Activated naive CD4-positive, alpha-beta T cell treated with anti-CD3 and anti-CD28 coated beads for 36 hours (primary cell): ENCODE measurements at regions not wholly inside any gene's neighbourhood (a gene's known extent, or its start where the extent isn't known, plus 50 kb on each side); places are given as distances from the start of the nearest gene placed in this dataset.

Source experiments
- CTCF ChIA-PET: fragments of 350-600 bp; sonication (Branson Sonifier 250); formaldehyde crosslinking; loops from one replicate; lab custom pipeline; 2021; ENCODE audit warnings: antibody characterized with exemption; lab: Charles Lee
- DNase-seq: peaks from one replicate; pipeline ENCODE4 v3.0.0-alpha.2; 2020
- H3K27ac Mint-ChIP-seq: one replicate; pipeline ENCODE4 v1.8.0; 2021; ENCODE audit warnings: mild to moderate bottlenecking, mixed read lengths
- H3K27me3 Mint-ChIP-seq: one replicate; pipeline ENCODE4 v1.8.0; 2021; ENCODE audit warnings: low read depth, mixed read lengths
- H3K36me3 Mint-ChIP-seq: one replicate; pipeline ENCODE4 v1.8.0; 2021; ENCODE audit warnings: low read depth, mixed read lengths
- H3K4me1 Mint-ChIP-seq: one replicate; pipeline ENCODE4 v1.8.0; 2021; ENCODE audit warnings: low read depth, mixed read lengths
- H3K4me3 Mint-ChIP-seq: one replicate; pipeline ENCODE4 v1.8.0; 2021; ENCODE audit warnings: mild to moderate bottlenecking, moderate library complexity, mixed read lengths
- H3K9me3 Mint-ChIP-seq: one replicate; pipeline ENCODE4 v1.8.0; 2021; ENCODE audit warnings: mixed read lengths
- intact Hi-C: fragments of 100-400 bp; cut with micrococcal nuclease; formaldehyde crosslinking; loops from one replicate; pipeline ENCODE4 v1.15.1; 2023

GRCh38 chr11:104422324-104422944, 258.5 kb upstream of the PDGFD start:
- Mint-ChIP-seq H3K36me3 (no peaks in the 10 kb centered on the region), H3K9me3 (no peaks in the 10 kb centered on the region), H3K27ac (no peak overlapping the region), H3K27me3 (peaks cover 2% of the 10 kb centered on the region), H3K4me3 (no peak overlapping the region), H3K4me1 (no peaks in the 10 kb centered on the region)
- intact Hi-C loops: no loop called here
- CTCF ChIA-PET: no interaction called here
- no peak for DNase-seq

DNA sequence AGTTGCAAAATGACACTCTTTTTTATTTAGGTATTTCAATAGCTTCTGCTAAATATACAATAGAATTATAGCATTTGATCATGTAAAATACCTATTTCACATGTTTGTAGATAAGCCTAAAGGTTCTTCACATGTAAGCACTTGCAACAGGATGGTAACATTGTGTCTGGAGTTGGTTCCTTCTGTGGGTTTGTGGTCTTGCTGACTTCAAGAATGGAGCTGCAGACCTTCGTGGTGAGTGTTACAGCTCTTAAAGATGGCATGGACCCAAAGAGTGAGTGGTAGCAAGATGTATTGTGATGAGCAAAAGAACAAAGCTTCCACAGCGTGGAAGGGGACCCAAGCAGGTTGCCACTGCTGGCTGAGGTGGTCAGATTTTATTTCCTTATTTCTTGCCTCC, 246.4 kb upstream of the PDGFD start:
- no peak for DNase-seq

GRCh38 chr11:104408630-104409029, 244.7 kb upstream of the PDGFD start:
- Mint-ChIP-seq H3K4me1 (no peaks in the 10 kb centered on the region), H3K36me3 (no peaks in the 10 kb centered on the region), H3K27ac (no peak overlapping the region), H3K9me3 (no peaks in the 10 kb centered on the region), H3K4me3 (no peak overlapping the region), H3K27me3 (peaks cover 2% of the 10 kb centered on the region)
- no peak for DNase-seq
- CTCF ChIA-PET: no interaction called here
- intact Hi-C loops: no loop called here

More for the DNA sequence above, 246.4 kb upstream of the PDGFD start:
- H3K27me3 Mint-ChIP-seq: no peaks in the 10 kb centered on the region
- no peak overlapping the region for H3K4me3 Mint-ChIP-seq
- H3K9me3 Mint-ChIP-seq: no peaks in the 10 kb centered on the region
- no peaks in the 10 kb centered on the region for H3K36me3 Mint-ChIP-seq
- intact Hi-C loops: no loop called here
- H3K4me1 Mint-ChIP-seq: no peaks in the 10 kb centered on the region
- CTCF ChIA-PET: no interaction called here
- H3K27ac Mint-ChIP-seq: no peak overlapping the region

- DNase-seq: no peak
- H3K27ac Mint-ChIP-seq: no peak overlapping the region
- no peaks in the 10 kb centered on the region for H3K36me3 Mint-ChIP-seq
- CTCF ChIA-PET: no interaction called here
- no peaks in the 10 kb centered on the region for H3K9me3 Mint-ChIP-seq
- no peaks in the 10 kb centered on the region for H3K4me1 Mint-ChIP-seq
- H3K4me3 Mint-ChIP-seq: no peak overlapping the region
- peaks cover 2% of the 10 kb centered on the region for H3K27me3 Mint-ChIP-seq
- intact Hi-C loops: no loop called here
These were observed 241.3 kb upstream of the PDGFD start for GRCh38 chr11:104405277-104405676.

DNA sequence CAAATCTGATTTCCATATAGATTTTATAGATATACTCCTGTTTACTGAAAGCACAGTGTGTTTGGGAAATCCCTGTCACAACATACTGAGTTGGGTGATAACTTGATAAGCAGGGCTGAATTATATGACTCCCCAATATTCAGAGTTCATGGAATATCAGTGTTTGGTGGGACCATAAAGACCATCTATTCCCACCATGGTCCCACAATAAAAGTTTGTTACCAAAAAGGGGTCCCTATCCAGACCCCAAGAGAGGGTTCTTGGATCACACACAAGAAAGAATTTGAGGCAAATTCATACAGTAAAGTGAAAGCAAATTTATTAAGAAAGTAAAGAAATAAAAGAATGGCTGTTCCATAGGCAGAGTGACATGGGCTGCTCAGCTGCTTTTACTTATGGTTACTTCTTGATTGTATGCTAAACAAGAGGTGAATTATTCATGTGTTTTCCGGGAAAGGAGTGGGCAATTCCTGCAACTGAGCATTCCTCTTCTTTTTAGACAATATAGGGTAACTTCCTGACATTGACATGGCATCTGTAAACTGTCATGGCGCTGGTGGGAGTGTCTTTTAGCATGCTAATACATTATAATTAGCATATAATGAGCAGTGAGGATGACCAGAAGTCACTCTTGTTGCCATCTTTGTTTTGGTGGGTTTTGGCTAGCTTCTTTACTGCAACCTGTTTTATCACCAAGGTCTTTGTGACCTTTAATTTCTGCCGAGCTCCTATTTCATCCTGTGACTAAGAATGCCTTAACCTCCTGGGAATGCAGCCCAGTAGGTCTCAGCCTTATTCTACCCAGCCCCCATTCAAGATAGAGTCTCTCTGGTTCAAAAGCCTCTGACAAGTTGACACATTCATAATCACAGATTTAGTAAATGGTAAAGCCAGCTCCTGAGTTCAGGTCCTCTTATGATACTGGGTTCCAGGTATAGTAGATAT, 240.6 kb upstream of the PDGFD start:
- peaks cover 2% of the 10 kb centered on the region for H3K27me3 Mint-ChIP-seq
- CTCF ChIA-PET: interaction anchor here (1.3 kb wide), 1 partner anchor 10 kb away, joined by 3 read pairs; no protein-coding TSS in a partner anchor
- H3K9me3 Mint-ChIP-seq: no peaks in the 10 kb centered on the region
- H3K36me3 Mint-ChIP-seq: no peaks in the 10 kb centered on the region
- no peaks in the 10 kb centered on the region for H3K4me1 Mint-ChIP-seq
- H3K27ac Mint-ChIP-seq: no peak overlapping the region
- DNase-seq: no peak
- H3K4me3 Mint-ChIP-seq: no peak overlapping the region
- intact Hi-C loops: no loop called here

DNA sequence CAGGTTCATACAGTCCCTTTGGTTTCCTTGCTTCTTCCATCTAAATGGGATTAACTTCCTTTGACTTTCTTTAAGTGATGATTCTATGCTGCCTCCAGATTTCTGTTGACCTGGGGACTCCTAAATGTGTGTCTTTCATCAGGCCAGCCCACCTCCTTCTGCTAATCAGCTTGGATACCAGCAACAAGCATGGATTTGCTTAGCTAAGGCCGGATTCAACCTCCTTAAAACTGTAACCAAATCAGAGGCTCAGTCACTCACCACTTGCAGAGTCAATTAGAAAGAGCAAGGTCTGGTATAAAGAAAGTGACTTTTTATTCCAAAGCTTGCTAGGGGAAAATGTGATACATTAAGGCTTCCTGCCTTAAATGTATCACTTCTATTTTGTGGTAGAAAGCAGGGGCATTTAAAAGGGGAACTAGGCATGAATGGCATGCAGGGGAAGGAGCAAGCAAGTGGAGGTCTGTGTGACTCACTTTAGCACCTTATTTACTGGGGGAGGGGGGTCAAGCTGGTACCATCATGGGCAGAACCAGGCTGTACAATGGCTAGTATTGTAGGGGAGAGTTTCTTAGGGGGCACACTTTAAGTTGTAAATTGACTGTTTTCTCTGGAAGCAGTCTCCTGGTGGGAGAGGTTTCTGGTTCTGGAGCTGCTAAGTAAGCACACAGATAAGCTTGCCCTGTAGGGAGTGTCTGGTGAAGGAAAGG, 239.0 kb upstream of the PDGFD start:
- DNase-seq: no peak
- H3K36me3 Mint-ChIP-seq: no peaks in the 10 kb centered on the region
- CTCF ChIA-PET: interaction anchor here (0.5 to 1.3 kb wide), 3 partner anchors 8 to 664 kb away, joined by 3 read pairs; no protein-coding TSS in a partner anchor
- peaks cover 2% of the 10 kb centered on the region for H3K27me3 Mint-ChIP-seq
- no peaks in the 10 kb centered on the region for H3K4me1 Mint-ChIP-seq
- H3K9me3 Mint-ChIP-seq: no peaks in the 10 kb centered on the region
- intact Hi-C loops: no loop called here
- no peak overlapping the region for H3K4me3 Mint-ChIP-seq
- no peak overlapping the region for H3K27ac Mint-ChIP-seq

DNA sequence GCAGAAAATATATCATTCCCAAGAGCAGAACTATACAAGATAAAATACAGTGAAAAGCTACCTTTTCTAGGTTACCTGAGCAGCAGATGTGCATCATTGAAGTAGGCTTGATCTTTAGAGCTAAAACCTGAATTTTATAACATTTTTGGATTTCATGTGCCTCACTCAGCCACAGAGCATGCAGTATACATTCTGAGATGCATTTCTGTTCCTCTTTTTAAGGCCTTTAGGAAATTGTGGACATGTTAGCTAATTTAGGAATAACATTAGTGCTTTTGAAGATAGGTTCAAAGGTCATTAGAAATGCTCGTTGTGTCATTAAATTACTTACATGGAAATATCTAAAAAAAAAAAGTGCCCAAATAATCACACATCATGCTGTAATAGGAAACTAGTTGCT, 230.6 kb upstream of the PDGFD start:
- Mint-ChIP-seq H3K4me1 (no peaks in the 10 kb centered on the region), H3K36me3 (no peaks in the 10 kb centered on the region), H3K27ac (no peak overlapping the region), H3K9me3 (no peaks in the 10 kb centered on the region), H3K4me3 (no peak overlapping the region), H3K27me3 (no peaks in the 10 kb centered on the region)
- no peak for DNase-seq
- CTCF ChIA-PET: interaction anchor here (0.6 to 1.3 kb wide), 3 partner anchors 9 to 911 kb away, joined by 3 to 7 read pairs (median 6); no protein-coding TSS in a partner anchor
- intact Hi-C loops: no loop called here

DNA sequence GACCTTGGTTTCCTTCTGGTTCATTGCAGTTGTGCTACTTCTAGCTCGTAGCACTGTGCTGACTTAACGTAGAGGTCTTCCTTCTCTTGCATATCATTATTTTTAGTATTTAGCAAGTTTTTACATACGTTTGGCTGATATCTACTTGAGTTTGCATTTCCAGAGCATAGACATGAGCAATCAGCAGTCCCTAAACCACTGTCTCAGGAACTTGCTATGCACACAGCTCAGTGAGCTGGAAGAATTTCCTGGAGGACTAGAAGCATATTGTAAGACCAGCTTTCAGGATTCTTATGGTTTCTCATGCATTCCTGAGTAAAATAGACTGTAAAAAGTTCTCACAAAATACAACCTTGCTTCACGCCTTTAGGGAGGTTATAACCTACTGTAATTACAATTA, 226.7 kb upstream of the PDGFD start:
- Mint-ChIP-seq H3K36me3 (no peaks in the 10 kb centered on the region), H3K4me3 (no peak overlapping the region), H3K4me1 (no peaks in the 10 kb centered on the region), H3K9me3 (no peaks in the 10 kb centered on the region), H3K27ac (no peak overlapping the region), H3K27me3 (no peaks in the 10 kb centered on the region)
- CTCF ChIA-PET: interaction anchor here (0.6 kb wide), 2 partner anchors 121 to 662 kb away, joined by 4 to 6 read pairs; no protein-coding TSS in a partner anchor
- intact Hi-C loops: no loop called here
- no peak for DNase-seq

GRCh38 chr11:104385884-104386283, 221.9 kb upstream of the PDGFD start:
- CTCF ChIA-PET: no interaction called here
- Mint-ChIP-seq H3K27me3 (no peaks in the 10 kb centered on the region), H3K4me1 (no peaks in the 10 kb centered on the region), H3K9me3 (no peaks in the 10 kb centered on the region), H3K4me3 (no peak overlapping the region), H3K36me3 (no peaks in the 10 kb centered on the region), H3K27ac (no peak overlapping the region)
- intact Hi-C loops: no loop called here
- no peak for DNase-seq

- intact Hi-C loops: no loop called here
- CTCF ChIA-PET: no interaction called here
- no peaks in the 10 kb centered on the region for H3K9me3 Mint-ChIP-seq
- no peaks in the 10 kb centered on the region for H3K36me3 Mint-ChIP-seq
- DNase-seq: no peak
- H3K4me1 Mint-ChIP-seq: no peaks in the 10 kb centered on the region
- no peaks in the 10 kb centered on the region for H3K27me3 Mint-ChIP-seq
- H3K4me3 Mint-ChIP-seq: no peak overlapping the region
- H3K27ac Mint-ChIP-seq: no peak overlapping the region
These were observed 216.4 kb upstream of the PDGFD start for GRCh38 chr11:104380358-104380757.

- DNase-seq: no peak
- Mint-ChIP-seq H3K27ac (no peak overlapping the region), H3K36me3 (no peaks in the 10 kb centered on the region), H3K9me3 (no peaks in the 10 kb centered on the region), H3K4me3 (no peak overlapping the region), H3K4me1 (no peaks in the 10 kb centered on the region), H3K27me3 (no peaks in the 10 kb centered on the region)
- CTCF ChIA-PET: interaction anchor here (0.6 kb wide), 1 partner anchor 1229 kb away, joined by 5 read pairs; no protein-coding TSS in a partner anchor
- intact Hi-C loops: no loop called here
These were observed 208.2 kb upstream of the PDGFD start for GRCh38 chr11:104372111-104372510.

GRCh38 chr11:104370478-104370877, 206.5 kb upstream of the PDGFD start:
- DNase-seq: no peak
- Mint-ChIP-seq H3K36me3 (no peaks in the 10 kb centered on the region), H3K9me3 (no peaks in the 10 kb centered on the region), H3K27ac (no peak overlapping the region), H3K27me3 (no peaks in the 10 kb centered on the region), H3K4me1 (no peaks in the 10 kb centered on the region), H3K4me3 (no peak overlapping the region)
- intact Hi-C loops: no loop called here
- CTCF ChIA-PET: no interaction called here
